Anterior cingulate cortex (tissue), 58 donors: ENCODE measurements at regions not wholly inside any gene's neighbourhood (a gene's known extent, or its start where the extent isn't known, plus 50 kb on each side); places are given as distances from the start of the nearest gene placed in this dataset.

Experiments
- DNase-seq, 58 donors: peaks; one replicate each; lab custom pipeline; 2025; lab: John Stamatoyannopoulos, UW

DNA sequence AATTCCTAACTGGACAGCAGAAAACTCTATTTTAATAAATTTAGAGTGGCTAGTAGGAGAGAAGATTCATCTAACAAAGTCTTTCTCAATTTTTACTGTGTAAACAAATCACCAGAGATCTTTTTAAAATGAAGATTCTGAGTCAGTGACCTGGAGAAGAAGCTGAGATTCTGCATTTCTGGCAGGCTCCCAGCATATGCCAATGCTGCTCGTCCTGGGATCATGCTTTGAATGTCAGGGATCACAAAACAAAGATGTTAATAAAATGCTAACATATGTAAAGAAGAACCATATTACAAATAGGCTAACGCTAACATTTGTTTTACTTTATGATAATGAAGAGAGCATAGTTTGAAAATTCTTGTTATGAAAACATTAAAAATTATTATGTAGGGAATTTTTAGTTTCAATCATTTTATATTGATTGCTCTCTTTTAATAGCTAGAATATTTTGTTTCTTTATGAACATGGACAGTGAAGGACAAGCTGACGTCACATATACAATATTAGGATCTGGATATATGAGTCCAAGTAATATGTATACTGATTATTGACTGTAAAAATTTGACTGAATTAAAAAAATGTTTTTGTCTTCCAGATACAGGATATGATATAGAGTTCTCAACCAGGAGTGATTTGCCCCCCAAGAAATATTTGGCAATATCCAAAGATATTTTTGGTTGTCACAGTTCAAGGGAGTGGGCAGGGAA is 160.8 kb upstream of the GPR149 start:
- no peak for DNase-seq

DNA sequence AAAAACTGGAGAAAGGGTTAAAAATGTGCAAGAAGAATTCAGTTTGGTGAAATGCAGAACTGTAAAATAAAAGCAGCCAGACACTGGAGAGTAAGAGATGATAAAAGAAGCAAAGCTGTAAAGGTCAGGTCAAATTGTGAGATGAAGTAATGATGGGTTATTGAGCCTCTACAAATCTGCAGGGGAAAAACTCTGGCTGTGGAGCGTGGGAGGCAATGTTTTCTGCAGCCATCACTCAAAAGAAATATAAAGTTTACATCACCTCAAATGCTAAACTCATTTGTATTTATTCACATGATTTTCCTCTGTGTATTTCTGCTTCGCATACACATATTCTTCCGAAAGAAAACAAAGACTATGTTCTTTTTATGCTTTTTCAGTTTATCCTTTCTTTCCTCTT is 158.8 kb upstream of the GPR149 start:
- no peak for DNase-seq

DNA sequence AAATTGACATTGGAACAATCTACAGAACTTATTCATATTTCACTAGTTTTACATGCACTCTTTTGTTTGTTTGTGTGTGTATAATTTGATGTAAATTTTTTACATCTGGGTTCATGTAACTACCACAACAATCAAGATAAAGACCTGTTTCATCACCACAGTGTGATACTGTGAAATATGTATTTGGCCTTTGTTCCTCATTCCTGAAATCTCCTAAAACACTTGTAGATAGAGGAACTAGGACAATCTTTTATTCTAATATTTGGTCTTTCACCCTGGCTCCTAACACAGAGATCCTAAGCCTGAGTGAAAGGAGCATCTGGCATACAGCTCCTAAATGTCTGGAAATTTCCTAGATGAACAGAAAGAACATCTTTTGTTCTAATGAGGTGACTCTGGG is 155.0 kb upstream of the GPR149 start:
- DNase-seq: no peak

DNA sequence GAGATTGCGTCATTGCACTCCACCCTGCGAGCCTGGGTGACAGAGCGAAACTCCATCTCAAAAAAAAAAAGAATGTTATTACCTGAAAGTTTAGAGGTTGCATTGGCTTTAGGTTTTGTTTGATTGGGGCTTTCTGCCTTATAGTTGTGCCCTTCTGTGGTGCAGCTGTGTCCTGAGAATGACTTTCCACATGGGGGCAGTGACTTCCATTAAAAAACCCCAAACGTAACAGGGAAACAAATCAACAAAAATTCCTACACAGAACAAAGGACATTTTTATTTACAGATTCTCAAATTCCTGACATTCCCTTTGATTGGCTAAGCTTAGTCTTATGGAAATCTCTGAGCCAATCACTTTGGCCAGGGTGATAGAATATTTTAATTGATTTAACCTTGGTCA is 154.1 kb upstream of the GPR149 start:
- DNase-seq: no peak

DNA sequence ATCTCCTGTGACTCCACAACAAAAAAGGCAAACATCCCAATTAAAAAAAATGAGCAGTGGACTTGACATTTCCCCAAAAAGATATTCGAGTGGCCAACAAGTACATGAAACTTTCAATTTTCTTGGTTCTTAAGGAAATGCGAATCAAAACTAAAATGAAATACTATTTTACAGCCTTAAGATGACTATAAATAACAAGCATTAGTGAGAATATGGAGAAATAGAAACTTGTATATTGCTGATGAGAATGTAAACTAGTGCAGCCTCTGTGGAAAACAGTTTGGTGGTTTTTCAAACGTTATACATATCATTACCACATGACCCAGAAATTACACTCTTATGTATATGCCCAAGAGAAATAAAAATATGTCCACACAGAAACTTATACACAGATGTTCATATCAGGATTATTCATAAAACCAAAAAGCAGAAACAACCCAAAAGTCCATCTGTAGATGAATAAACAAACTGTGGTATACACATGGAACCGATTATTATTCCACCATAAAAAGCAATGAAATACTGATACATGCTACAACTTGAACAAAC is 153.2 kb upstream of the GPR149 start:
- DNase-seq: no peak

DNA sequence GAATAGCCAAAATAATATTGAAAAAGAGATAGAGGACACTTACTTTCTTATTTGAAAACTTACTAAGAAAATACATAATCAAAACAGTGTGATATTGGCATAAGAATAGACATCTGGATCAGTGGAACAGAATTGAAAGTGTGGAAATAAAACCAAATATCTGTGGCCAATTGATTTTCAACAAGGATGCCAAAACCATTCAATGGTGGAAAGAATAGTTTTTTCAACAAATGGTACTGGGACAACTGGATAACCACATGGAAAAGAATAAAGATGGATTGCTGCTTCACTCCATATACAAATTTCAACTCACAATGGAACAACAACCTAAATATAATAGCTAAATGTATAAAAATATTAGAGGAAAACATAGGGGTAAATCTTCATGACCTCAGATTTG is 152.5 kb upstream of the GPR149 start:
- no peak for DNase-seq

DNA sequence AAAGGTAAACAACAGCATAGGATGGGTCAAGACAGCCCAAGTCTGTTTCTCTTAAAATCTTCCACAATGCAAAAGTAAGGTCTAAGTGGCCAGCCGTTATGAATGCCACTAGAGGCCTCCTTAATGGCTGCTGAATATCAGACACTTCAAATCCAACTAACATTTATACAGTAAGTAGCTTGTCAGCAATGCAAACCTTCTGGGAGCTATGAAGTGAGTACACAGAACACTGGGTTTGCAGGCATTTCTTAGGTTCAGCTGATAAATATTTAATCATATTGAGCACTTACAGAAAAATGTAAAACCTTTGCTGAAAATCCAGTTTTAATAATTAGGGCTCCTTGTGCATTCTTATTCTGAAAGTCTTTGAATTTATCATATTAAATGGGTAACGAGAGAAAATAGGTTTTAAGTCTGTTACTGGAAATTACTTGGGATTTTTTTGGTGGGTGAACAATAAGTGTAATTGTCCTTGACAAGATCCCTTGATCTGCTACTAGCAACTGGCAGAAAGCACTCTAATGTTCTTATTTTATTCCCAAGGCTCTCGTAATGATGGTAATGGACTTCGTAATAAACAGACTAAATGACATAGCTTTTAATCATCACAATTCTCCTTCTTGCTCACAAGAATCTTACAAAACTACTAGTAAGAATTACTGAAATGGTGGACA is 141.7 kb upstream of the GPR149 start:
- DNase-seq: no peak

DNA sequence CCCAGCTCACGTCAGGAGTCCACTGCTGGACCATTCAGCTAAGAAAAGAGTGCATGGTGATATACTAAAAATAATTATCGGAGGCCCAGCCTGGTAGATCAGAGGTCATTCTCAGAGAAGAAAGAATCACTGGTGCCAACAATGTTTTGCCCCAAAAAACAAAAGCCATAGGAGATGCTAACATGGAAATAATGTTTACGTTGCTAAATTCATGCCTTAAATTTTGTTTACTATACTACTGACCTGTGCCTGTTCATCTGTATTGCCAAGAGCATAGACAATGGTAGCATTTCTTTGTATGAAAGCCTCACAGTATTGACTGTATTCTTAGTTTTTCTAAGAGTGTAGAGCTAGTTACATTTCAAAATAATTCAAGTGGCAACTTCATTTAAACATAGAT is 138.1 kb upstream of the GPR149 start:
- no peak for DNase-seq

DNA sequence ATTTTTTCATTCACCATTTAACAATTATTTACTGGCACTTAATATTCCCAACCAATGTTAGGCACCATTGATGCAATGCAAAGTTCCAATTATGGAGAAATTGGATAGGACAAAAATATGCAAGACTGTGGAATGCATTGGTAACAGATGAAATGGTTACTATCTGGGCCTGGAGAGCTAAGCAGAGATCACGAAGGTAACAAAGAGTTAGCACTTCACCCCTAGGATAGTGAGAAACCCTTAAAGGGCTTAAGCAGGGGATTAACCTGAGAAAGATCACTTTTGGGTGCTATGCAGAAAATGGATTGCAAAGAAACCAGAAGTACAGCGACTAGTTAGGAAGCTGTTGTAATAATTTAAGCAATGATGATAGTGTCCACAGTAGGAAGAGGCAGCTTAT is 129.6 kb upstream of the GPR149 start:
- DNase-seq: no peak

DNA sequence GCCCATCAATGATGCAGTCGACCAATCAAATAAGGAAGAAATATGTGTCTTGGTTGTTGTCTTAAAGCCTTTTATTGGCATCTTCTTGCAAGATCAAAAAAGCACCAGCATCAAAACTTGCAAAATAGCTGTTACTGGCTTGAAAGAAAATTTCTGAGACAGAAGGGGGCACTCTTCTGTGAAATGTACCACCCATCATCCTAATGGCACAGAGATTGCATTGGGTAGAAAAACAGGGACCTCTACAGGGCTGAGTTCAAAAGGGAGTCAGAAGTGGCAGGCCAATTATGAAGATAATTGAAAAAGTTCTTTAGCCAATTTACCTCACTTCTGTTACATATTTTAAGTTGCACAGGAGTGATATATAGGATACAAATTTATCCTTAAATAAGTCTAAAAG is 122.3 kb upstream of the GPR149 start:
- no peak for DNase-seq

DNA sequence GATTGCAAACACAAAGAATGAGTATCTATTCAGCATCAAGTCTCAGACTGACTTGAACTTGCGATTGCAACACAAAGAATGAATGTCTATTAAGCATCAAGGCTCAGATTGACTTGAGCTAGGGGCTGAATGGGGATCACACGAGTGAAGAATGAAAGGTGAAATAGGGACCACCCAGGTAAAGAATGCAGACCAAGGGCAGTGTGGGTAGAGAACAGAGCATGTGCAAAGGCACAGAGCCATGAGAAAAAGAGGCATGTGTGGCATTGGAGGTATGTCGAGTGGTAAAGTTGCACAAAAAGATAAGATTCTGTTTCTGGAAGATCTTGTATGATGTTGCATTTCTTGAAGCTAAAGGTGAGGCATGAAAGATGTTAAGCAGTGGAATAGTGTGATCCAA is 119.4 kb upstream of the GPR149 start:
- no peak for DNase-seq

DNA sequence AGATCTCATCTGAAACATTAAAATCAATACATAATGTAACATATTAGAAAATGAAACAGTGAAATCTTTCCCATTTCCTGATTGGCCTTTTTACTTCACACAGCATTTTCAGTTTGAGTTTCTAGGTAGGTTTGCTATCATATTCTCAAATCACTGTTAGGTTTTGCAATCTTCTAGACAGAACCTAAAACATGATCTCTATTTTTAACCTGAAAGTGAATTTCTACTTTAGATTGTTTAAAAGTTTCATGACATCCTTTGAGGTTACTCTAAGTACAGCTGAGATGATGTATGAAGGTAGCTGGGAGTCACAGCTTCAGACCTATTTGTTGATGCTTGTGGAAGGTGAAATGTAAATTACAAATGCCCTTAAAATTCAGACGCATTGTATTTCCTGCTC is 118.4 kb upstream of the GPR149 start:
- no peak for DNase-seq

DNA sequence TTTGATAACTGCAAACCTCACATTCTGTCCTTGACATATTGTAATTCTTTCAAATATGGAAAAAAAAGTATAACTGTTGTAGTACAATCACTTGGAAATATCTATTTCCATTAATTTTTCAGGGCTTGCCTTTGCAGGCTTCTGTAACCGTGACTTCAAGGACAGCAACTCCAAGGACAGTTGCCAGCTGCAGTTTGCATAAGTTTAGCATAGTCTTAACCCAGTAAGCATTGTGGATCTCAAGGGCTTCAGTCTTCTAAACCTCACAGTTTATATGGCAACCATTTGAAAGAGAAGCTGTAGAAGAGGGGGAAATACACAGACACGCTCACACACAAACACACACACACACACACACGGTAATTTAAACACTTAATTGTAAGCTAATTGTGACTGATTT is 112.8 kb upstream of the GPR149 start:
- DNase-seq: no peak

DNA sequence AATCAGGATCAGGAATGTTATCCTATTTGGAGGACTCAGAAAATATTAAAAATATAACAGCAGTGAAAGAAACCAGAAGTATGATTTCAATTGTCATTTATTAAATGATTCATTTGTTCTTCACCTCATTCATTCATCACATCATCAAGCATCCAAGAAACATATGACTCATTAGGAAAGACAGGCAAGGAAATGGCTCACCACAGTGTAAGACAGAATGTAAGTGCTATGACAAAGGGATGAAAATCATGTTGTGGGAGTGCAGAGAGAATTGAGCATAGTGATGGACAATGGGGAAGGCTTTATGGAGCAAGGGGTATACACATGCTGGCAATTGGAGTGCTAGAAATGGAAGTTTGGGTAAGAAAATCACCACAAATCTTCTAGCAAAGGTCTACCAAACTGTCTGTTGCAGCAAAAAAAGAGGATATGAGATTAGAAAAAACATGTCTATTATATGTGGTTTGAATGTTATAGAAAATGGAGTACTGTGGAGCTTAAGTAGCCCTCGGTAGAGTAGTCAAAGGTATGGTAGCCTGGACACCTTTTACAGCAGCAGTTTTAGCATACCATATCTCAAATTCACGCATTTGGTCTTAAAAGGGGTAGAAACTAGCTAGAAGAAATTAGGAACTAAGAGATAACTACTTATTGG is 111.1 kb upstream of the GPR149 start:
- no peak for DNase-seq

DNA sequence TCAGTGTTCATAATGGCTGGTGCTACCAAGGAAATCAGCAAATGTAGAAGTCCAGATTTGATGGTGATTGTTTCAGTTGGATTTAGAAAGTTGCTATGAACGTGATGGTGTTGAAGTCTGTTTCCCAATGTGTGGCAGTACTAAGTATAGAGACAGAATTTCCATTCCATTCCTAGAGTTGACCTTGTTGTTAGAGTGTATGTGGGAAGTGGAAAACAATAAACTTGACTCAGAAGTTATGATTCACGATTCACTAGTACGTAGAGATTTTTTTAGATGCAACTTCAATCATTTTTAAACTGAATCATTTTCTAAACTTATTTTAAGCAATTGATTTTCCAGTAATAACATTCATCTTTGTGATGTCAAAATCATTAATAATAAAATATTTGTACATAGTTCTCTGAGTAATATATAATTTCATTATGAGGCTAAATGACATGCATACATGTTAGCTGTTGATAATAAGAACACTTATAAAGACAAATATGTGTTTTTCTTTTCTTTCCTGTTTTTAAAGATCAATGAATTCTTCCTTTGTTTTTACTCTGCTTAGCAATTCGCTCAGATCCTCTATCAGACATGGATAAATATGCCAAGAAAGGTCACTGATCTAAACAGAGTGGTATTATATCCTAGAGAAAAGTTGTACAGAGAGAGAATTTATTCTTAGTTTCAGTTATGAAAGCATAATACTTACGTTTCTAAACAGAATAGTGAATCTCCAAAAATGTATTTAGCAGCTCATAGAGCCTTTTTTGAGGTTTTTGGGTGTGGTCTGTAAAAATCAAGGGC is 108.8 kb upstream of the GPR149 start:
- no peak for DNase-seq

DNA sequence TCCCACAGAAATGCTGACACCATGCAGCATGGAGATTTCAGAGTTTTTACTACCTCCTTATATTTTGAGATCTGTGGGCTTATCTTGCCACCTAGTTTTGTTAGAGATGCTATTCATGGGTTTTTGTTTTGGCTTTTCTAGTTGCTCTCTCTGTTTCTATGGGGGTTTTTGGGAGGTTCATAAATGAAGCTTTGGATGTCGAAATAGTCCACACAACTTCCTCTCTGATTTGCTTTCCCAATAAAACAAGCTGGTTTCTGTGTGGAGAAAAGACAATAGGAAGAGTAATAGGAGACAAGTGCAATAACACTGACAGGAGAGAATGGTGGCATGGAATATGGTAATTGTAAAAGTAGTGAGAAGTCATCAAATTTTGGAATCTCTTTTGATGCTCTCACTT is 106.8 kb upstream of the GPR149 start:
- no peak for DNase-seq

DNA sequence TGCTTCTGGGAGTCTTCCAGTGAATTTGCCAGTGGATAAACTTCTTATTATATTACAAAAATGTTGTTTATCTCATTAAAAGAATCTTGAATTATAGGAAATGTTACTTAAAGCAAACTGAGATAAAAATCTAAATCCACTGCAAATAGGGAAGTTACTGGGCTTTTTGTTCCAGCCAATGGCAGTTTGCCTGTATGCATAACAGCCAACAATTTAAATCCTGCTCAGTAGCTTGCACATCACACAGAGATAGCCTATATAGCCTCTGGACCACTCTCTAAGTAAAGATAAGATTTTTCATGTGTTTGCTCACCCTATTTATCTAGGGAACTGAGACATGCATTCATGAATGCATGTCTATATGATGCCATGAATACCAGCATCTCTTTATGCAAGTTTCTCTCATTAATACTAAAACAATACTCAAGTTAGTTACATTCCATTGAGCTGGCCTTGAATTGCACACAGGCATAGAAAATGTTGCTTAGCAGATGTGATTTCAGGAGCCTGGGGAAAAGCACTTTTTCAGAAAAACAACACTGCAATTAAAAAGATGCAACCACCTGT is 92.1 kb upstream of the GPR149 start:
- no peak for DNase-seq

DNA sequence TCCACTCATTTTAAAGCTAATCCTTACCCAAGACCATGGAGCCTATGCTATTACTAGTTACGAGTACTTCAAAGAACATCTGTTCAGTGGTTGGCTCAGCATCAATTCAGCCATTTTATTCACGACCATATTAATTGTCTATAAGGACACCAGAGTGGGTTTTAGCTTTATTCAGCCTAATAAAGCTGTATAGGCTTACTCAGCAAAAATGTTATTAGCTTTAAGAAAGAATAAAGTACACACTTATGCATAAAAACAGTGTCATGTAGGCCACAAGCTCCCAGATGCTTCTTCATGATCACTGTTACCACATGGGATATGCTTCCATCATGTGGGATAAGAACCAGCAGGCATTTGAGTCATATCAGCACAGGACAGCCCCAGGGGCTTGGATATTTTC is 87.4 kb upstream of the GPR149 start:
- no peak for DNase-seq

DNA sequence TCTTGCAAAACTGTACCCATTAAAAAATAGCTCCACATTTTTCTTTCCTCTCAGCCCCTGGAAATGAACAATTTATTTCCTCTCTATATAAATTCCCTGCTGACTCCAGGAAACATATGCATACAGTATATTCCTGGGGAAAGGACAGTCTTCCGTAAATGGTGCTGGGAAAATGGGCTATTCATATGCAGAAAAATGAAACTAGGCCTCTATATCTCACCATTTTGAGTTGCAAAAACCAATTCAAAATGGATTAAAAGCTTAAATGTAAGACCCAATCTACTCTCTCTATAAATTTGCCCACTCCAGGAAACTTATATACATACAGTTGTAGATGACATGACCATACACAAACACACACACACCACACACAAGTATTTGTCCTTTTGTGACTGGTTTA is 85.9 kb upstream of the GPR149 start:
- DNase-seq: no peak

DNA sequence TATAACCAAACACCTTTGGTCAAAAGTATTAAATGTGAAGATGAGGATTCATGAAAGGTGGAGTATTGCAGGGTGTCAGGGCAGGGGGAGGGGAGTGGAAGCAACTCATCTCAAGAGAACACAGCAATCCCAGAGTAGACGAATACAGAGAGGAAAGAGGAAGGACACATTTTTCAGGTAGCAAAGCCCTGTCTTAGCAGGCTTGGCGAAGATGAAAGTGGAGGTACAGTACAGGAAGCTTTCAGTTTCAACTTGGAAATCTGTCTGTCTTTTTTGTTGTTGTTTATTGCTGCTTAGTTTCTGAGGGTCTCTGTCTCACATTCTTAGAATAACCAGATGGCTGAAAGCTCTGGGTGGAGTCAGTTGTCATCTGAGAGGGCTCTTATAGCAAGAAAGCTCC is 80.8 kb upstream of the GPR149 start:
- DNase-seq: no peak

DNA sequence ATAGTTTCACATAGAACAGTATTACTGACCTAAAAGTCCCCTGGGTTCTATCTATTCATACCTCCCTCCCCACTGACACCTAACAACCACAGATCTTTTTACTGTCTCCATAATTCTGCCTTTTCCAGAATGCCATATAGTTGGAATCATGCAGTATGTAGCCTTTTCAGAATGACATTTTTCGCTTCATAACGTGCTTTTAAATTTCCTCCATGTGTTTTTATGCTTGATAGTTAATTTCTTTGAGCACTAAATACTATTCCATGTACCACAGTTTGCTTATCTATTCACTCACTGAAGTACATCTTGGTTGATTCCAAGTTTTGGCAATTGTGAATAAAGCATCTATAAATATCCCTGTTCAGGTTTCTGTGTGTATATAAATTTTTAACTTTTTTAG is 77.7 kb upstream of the GPR149 start:
- DNase-seq: no peak
